GM10266 (cell line): ENCODE measurements at regions not wholly inside any gene's neighbourhood (a gene's known extent, or its start where the extent isn't known, plus 50 kb on each side); places are given as distances from the start of the nearest gene placed in this dataset.

Experiments used
- DNase-seq: peaks from one replicate; pipeline ENCODE4 v3.0.0; 2012; ENCODE audit errors: extremely low spot score
- CTCF ChIP-seq: IDR thresholded peaks from 2 replicates; pipeline ENCODE4 v1.5.1; 2012; ENCODE audit warnings: mild to moderate bottlenecking, low read depth; ENCODE audit not compliant: control insufficient read depth, insufficient read depth; ENCODE audit errors: missing control alignments

- no peak for DNase-seq
- no peak for TF ChIP-seq CTCF
Measured at GRCh38 chr1:95369985-95370690, 136.1 kb downstream of the RWDD3 start.

- TF ChIP-seq CTCF: no peak
- DNase-seq: no peak
Measured at GRCh38 chr1:95370691-95371562, 136.9 kb downstream of the RWDD3 start.

- no peak for DNase-seq
Measured at GRCh38 chr1:95371666-95372282, 137.8 kb downstream of the RWDD3 start.

GRCh38 chr1:95375174-95375573 lies 141.2 kb downstream of the RWDD3 start:
- DNase-seq: no peak
- no peak for TF ChIP-seq CTCF

More at GRCh38 chr1:95371666-95372282, 137.8 kb downstream of the RWDD3 start:
- no peak for TF ChIP-seq CTCF

- no peak for DNase-seq
- TF ChIP-seq CTCF: no peak
Measured at GRCh38 chr1:95380909-95381308, 146.9 kb downstream of the RWDD3 start.

- DNase-seq: no peak
- no peak for TF ChIP-seq CTCF
Measured at GRCh38 chr1:95382000-95382786, 148.2 kb downstream of the RWDD3 start.
